ENCODE measurements at regions not wholly inside any gene's neighbourhood (a gene's known extent, or its start where the extent isn't known, plus 50 kb on each side); places are given as distances from the start of the nearest gene placed in this dataset.

DNA sequence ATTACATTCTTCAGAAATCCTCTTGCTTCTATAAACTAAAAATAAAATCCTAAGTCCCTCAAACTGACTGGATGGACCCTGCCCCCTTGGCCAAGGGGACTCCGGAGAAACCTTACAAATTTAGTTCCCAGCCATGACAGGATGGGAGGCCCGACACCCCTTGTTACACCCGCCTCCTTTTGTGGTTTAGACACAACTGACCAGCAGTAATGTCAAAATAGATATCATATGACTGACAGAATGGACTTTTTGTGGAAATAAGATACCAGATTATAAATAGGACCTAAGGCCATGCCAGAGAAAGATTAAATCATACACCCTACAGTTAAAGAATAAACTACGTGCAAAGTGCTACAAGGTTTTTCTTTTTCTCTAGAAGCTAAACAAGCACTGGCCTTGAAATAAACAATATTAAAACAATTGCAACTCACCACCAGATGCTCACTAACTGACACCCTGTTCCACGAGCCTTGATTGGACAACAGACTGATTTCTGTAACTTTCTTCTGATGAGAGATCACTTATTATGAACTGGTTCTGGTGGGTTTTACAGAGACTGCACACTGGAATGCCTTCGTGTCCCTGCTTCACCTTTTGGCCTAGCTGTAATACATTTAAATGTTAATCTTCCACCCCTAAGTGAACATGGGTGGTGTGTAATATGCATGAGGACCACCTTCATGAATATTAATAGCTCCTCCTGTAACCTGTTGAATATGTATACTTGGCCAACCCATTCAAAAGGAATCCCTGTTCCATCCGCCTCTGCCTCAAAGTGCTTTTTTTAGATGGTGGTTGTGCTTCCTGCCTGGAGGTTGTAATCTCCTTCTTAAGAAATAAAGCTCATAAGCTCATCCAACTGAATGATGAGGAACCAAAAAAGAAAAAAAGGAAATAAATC is 99.6 kb downstream of the ODF2L start:
- peak in 1 of 2 donors; percentile 63 for DNase-seq

DNA sequence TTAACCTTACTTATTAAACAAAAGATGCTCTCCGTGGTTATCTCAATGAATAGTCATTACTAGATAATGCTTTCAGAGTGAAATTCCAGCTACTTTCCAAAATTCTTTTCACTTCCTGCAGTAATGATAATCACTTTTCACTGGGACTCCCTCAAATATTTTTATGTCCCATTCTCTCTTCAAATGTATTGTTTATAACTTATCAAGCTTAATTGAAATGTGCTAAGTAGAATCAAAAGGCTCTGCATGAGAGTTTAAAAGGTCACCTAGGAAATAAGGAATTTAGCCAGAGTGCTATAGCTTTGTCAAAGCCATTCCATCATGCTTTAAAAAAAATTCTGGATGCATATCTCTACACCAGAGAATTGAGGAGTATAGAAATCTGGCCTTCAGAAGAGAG is 106.4 kb downstream of the ODF2L start:
- no peak for DNase-seq

DNA sequence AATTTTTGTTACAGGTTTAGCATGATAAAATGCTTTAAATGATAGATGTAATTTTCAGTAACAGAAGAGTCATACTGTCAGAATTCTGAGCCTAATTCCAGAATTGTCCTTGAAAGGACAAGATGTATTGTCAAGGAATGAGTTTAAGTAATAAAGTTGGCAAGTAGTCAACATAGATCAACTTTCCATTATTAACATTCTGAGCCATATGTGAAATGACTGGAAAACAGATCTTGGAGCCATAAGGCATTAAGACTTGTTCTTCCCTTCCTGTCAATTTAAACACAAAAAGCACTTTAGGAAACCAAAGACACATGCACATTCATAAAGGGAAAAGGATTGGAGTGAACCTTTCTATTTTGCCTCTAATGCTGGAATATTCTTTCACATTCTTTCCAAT is 107.0 kb downstream of the ODF2L start:
- DNase-seq = no peak

DNA sequence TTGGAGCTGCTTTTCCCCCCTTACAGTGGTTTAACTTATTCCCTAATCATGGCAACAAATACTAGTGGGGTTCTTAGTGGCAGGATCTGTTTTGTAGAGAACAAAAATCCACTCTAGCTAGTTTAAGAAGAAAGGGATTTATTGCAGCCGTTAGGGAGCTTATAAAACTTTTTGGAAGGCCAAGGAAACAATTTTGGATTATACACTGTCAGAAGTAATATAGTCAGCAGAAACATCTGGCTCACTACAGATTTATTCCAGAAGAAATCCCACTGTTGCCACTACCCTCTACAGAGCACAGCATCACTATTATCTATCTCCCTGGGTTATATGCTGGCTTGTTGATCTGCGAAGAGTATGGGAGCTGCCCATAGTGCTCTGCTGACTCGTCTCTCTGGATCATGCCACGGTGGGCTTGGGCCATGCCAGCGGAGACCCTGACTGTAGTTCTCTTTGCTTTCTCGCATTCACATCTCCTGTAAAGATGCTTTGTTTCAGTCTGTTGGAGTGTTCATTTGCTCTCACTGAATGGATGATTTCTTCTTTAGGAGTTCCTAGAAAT is 107.5 kb downstream of the ODF2L start:
- DNase-seq = no peak

DNA sequence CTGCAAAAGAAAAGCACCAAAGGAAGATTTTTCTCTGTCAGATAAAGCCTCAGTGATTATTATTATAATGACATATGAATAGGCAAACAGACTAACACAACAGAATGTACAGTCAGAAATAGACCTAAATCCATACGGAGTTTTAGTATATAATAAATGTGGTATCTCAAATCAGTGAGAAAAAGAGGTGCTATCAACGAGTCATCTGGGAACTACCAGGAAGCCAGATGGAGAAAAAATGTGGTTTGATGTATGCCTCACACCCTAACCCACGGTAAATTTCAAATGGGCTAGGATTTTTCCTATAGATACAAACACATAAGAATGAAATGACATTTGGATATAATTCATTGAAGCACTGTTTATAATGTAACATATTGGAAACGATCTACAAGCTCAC is 110.3 kb downstream of the ODF2L start:
- no peak for DNase-seq

DNA sequence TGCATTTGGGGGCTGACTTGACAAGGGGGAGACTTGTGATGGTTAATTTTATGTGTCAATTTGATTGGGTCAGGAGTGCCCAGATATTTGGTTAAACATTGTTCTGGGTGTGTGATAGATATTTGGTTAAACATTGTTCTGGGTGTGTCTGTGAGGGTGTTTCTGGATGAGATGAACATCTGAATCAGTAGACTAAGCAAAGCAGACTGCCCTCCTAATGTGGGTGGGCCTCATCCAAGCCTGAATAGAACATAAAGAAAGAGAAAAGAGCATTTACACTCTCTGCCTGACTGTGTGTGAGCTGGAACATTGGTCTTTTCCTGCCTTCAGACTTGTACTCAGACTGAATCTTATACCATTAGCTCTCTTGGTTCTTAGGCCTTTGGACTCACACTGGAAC is 113.5 kb downstream of the ODF2L start:
- DNase-seq = no peak

DNA sequence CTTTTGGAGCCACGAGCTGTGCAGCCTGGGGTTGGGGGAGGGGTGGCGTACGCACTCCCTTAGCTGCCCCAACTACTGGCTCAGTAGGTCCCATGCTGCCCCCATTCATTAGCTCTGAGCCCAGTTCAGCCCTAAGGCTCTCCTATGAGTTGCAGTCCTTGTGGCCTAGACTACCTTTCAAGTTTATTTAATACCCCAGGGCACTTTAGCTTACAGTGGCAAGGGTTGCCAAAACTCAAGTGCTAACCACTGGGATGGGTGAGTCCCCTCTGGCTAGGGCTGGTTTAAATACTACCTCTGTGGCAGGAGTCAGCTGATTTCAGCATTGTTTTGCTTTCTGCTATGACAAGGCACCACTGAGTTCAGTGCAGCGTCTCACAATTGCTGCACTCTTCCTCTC is 118.2 kb downstream of the ODF2L start:
- DNase-seq = no peak

DNA sequence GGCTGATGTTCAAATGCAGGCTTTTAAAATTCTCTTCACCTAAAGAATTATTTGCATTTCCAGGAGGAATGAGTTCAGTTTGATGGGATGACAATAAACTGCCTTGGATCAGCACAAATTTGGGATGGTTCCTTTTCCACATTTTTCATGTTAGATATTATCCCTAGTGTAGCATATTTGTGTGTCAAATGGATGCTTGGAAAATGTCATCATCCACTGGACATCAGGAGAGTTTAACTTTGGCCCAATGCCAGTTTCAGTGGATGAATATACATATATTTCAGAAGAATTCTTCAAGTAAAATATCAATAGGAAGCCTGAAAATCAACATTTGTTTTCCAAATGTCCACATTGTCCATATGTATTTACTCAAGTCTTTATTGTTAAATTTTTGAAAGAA is 116.5 kb upstream of the COL24A1 start:
- DNase-seq = no peak

DNA sequence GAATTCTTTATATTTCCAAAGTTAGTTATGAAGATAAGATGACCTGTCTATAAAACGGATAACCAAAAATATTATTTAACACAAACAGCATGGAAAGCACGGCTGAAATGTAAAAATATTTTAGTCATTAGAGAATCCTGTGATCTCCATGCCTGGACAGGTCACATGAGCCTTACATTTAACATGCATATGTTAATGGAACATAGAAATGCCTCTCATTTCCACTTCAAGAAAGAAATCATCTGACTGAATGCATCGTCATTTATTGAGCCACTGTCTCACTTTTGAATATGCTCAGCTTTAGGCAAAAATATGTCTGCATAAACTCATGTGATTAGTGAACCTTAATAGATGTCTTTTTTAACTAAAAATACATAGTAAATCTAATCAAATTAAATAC is 115.5 kb upstream of the COL24A1 start:
- DNase-seq = no peak

DNA sequence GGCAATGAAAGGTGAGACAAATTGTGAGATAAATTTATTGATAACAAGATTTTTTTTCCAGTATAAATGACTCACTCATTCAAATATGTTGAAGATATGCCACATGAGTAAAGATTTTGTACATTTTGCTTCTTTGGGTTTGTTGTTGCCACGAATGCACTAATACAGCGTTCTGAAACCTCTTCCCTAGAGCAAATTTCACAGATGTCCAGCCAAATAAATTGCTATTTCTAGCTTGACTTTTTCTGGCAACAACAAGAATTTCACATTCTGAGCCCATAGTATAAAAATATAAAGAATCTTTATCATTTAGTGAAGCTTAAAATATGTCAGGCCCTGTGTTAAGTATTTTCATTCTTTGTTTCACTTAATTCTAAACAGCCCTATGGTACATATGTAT is 114.5 kb upstream of the COL24A1 start:
- DNase-seq = no peak

DNA sequence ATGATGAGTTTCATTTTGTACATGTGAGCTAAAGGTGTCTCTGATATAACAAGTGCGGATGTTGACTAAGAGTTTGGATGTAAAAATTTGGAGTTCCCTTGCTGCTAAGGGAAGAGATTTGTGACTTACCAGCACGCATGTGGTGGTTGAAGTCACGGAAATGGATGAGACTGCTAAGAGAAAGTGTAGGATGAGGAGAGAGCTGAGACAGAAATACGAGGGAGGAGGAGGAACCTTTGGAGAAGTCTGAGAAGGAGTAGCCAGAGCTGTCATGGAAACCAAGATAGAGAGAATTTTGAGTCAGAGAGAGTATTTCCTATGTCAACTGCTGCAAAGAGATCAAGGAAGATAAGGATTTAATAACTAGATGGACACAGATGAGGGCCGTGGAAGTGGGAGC is 106.5 kb upstream of the COL24A1 start:
- no peak for DNase-seq

DNA sequence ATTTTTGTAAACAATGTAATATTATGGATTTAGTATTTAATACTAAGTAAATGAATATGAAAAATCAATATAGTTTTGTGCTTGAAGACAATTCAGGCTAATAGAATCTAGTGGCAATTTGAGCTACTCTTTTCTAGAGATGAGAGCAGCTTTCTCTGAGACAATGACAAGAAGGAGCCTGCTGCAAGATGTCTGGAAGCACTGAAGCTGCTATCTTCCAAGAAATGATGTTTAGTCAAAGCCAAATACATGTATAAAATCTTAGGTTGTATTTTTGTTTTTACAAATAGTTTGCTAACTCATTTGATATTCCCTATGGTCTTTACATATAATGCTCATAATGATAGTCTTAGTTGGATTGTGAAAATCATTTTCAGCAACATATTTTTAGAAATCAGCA is 103.9 kb upstream of the COL24A1 start:
- DNase-seq = no peak

DNA sequence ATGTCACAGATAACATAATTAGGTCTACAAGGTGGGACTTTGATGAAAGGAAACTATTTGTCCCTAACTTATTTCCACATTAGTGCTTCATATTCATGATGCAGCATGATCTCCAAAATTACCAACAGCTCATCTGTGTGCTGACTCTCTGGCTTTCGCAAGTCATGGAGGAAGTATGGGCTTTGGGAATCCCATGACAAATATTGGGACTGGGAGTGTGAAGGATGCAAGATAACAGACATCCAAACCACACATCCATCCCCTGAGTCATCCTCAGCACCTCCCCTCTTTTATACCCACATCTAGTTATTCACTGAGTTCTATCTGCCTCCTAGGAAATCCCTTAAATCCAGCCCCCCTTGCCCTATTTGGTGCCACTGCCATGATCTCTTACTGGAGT is 102.8 kb upstream of the COL24A1 start:
- peak; percentile 10 to 44 for DNase-seq

DNA sequence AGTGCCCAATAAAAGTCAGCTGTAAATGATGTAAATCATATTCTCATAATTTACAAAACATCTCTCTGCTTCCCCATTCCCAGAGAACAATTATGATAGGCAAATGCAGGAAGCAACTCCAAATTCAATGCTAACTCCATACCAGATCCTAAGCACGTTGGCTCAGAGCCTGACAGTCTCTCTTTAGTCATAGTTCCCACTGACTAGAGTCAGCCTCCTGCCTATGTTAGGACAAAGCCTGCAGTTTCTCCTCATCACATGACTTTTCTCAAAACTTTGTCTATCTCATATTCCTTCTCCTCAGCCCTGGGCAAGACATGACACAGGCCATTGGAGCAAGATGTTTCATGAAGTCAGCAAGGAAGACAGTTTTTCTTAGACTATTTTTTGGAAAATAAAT is 101.5 kb upstream of the COL24A1 start:
- DNase-seq = no peak

DNA sequence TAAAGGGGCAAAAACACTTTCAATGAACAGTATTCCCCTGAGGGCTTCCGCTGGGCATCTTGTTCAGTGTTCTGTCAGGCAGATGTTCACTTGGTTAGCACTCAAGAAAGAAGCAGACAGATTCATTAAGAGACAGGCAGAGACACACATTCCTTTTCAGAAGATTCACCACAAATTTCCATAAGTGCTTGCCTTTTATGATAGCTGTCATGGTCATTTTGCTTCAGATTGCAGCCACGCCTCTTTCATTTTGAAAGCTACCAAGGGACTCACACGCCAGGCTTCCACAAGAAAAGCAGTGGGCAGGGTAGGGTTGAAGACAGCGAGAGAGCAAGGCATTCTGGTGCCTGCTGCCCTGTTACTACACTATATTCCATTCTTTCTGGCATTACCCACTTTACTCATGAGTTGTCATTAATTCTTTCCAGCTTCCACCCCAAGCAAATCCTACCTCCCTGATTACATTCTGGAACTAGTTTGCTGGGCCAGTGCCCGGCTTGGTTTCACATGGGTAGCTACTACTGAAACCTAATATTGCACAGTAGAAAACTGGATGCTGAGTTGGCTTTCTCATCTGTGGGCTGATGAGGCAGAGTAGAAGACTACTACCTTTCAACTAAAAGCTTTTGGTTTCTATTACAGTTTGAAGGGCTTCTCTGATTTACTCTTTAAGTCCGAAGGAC is 91.2 kb upstream of the COL24A1 start:
- DNase-seq = no peak

DNA sequence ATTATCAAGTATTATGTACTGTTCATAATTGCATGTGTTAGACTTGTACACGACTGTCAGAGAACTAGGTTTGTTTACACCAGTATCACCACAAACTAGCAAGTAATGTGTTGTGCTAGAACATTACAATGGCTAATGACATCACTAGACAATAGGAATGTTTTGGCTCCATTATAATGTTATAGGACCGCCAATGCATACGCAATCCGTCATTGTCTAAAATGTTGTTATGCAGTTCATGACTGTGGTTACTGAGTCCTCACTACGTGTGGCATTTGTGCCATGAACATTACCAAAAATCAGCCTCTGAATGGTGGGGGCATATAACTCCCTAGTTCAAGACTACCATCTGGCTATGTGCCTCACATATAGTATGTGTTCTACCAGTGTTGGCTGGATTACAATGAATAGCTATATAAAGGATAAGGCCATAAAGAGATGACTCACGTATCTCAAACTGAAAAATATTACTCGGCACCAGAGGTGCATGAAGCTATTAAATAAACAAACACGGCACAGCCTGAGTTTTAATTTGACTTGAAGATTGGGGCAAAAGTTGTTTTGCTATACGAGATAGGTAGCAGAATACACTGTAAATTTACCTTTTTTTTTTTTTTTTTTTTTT is 89.1 kb upstream of the COL24A1 start:
- no peak for DNase-seq

DNA sequence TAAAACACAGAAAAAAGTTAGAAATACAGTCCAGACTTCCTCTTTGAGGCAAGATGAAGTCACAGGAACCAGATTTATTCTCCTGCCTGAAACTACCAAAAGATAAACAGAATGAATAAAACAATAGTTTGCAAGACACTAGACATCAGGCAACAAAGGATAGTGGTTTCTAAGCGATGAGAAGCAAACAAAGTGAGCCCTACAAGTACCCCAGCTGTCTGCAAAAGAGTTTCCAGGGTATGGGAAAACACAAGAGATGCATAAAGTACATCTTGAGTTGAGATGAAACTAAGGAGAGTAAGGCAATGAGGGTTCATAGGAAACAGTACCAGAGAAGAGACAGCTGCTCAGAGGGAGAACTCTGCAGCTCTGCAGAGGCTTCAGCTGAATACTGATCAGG is 83.3 kb upstream of the COL24A1 start:
- no peak for DNase-seq

DNA sequence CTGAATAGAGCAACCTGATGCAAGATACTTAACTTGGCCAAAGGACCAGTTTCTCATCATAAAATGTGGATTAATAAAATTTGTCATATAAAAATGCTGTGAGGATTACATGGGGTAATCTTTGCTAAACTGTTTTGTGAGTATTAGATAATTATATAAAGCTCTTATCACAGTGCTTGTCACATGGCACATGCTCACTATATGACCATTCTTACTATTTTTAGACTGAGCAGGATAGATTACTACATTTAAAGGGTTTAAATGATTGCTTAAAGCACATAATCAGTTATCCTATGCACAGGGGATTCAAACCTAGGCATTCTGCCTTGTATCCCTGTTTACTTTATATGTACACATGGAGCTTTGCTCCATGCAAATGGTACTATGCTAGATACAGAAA is 82.9 kb upstream of the COL24A1 start:
- DNase-seq = no peak

DNA sequence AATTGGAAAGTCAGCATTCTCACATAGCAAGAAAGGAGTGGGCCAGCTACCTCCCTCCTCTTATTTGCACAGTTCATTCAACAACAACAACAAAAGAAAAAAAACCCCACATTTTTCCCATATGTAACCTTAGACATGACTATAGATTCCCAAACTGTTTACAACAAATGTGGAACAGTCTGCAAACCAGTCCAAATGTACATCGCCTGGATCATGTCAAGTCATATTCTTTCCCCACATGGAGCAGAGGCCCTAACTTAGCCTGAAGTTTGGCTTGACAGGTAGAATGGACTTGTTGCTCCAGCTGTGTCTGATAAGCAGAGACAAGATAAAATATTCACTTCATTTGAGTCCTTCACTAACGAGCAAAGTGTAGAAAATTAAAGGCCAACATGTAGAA is 81.7 kb upstream of the COL24A1 start:
- DNase-seq = no peak

DNA sequence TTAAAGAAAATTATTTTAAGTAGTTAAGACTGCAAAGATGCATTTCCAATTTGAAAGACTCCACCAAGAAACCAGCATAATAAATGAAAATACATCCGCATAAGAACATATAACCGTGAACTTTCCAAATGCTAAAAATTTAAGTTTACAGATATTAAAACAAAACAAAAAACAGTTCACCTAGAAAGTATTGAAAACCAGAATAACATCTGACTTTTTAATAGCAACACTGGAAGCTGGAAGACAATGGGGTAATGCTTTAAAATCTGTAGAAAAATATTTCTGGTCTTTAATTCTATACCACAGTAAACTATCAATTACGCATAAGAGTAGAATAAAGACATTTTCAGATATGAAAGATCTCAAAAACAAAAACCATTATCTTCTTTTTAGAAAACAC is 79.3 kb upstream of the COL24A1 start:
- DNase-seq = no peak

DNA sequence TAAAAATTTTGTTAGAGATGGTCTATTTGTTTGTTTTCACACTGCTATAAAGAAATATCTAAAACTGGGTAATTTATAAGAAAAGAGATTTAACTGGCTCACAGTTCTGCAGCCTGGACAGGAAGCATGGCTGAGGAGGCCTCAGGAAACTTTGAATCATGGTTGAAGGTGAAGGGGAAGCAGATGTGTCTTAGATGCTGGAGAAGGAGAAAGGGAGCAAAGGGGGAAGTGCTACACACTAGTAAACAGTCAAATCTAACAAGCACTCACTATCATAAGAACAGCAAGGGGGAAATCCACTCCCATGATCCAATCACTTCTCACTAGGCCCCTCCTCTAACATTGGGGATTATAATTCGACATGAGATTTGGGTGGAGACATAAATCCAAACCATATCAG is 76.8 kb upstream of the COL24A1 start:
- DNase-seq = no peak

DNA sequence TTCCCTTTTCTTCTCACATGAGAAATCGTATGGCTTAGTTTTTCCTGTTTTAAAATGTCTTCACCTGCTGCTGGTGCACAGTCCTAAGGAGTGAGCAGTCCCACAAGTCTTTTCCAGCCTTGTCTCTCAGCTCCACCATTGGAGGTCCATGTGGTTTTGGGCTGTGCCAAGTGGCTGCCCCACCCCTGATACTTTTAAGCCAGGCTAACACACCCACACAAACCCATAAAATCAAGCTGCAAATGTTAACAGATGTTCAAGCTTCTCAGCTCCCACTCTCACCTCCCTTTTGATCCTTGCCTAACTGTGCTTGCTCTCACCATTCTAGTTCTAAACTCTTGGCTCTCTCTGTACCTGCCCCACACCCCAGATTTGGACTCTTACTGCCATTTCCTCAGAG is 74.5 kb upstream of the COL24A1 start:
- DNase-seq = no peak

DNA sequence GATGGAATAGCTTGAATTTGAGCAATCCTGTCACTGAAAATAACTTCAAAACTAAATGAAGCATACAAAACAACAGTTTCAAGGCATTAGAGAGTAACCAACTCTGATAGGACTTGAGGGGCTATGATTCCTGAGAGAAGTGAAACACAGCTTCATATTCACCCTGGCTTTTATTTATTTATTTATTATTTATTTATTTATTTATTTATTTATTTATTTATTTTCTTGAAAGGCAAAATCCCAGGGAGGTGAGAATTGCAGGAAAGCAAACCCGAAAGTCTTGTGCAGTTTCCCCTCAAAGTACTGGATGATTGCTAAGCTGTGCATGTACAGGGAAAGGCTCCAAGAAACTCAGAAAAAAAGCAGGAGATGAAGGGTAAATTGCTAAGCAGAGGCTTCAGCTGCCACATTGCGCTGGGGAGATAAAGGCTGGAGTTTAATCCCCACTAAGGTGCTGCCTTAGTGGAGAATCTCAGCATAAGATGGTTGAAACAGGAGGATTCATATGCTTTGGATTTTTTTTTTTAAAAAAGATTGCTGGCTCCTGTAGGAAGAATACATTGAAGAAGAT is 72.9 kb upstream of the COL24A1 start:
- DNase-seq = no peak
